ENCODE measurements at regions not wholly inside any gene's neighbourhood (a gene's known extent, or its start where the extent isn't known, plus 50 kb on each side); places are given as distances from the start of the nearest gene placed in this dataset.
A peak's percentile ranks its signal among the peaks of the same experiment; 100 is the strongest.
"Not testable (repeated sequence)": the region's sequence is repeated elsewhere in the genome, so short reads cannot be mapped to it uniquely, and the experiment has no call there.

- Histone ChIP-seq H3K79me2 (ENCODE audit: control insufficient read depth, low read length) (no peaks in the 10 kb centered on the region), H4K20me1 (ENCODE audit: control insufficient read depth, insufficient read depth, low read depth, low read length) (no peaks in the 10 kb centered on the region), H3K4me2 (ENCODE audit: low read length) (no peak overlapping the region), H3F3A (ENCODE audit: control insufficient read depth, insufficient read depth) (no peaks in the 10 kb centered on the region), H3K4me1 (ENCODE audit: control insufficient read depth, low read length) (no peaks in the 10 kb centered on the region), H3K36me3 (ENCODE audit: control insufficient read depth, low read length) (no peaks in the 10 kb centered on the region), H3K4me3 (ENCODE audit: low read length) (no peak overlapping the region), H3K27me3 (ENCODE audit: control insufficient read depth, low read length) (no peaks in the 10 kb centered on the region), H3K9me3 (ENCODE audit: control insufficient read depth, insufficient read depth, low read length) (no peaks in the 10 kb centered on the region), H3K27ac (ENCODE audit: low read depth, low read length) (no peak overlapping the region), H3K9me2 (replicated peaks; ENCODE audit: control insufficient read depth, low read length) (no peaks in the 10 kb centered on the region)
- TF ChIP-seq CTCF (IDR thresholded peaks at IDR 0.05; ENCODE audit: low read depth, low read length, poor library complexity, severe bottlenecking): no peak
- TF ChIP-seq EZH2phosphoT487 (IDR thresholded peaks at IDR 0.05; ENCODE audit: borderline replicate concordance, low read length): no peak
Measured at GRCh38 chrX:47743504-47743903, 84.5 kb upstream of the UXT start.

DNA sequence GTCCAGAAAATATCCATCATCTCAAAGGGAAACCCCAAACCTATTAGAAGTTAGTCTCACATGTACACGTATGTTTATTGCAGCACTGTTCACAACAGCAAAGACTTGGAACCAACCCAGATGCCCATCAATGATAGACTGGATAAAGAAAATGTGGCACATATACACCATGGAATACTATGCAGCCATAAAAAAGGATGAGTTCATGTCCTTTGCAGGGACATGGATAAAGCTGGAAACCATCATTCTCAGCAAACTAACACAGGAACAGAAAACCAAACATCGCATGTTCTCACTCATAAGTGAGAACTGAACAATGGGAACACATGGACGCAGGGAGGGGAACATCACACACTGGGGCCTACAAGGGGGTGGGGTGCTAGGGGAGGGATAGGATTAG, 79.9 kb upstream of the UXT start:
- H3K4me3 ChIP-seq (ENCODE audit: low read length); H3K4me1 ChIP-seq (ENCODE audit: control insufficient read depth, low read length); H3K9me3 ChIP-seq (ENCODE audit: control insufficient read depth, insufficient read depth, low read length); H3K27ac ChIP-seq (ENCODE audit: low read depth, low read length); H3K9me2 ChIP-seq (replicated peaks; ENCODE audit: control insufficient read depth, low read length); H3K4me2 ChIP-seq (ENCODE audit: low read length); H3K79me2 ChIP-seq (ENCODE audit: control insufficient read depth, low read length); H3K27me3 ChIP-seq (ENCODE audit: control insufficient read depth, low read length); H3F3A ChIP-seq (ENCODE audit: control insufficient read depth, insufficient read depth); H3K36me3 ChIP-seq (ENCODE audit: control insufficient read depth, low read length); H4K20me1 ChIP-seq (ENCODE audit: control insufficient read depth, insufficient read depth, low read depth, low read length): not testable (repeated sequence)

DNA sequence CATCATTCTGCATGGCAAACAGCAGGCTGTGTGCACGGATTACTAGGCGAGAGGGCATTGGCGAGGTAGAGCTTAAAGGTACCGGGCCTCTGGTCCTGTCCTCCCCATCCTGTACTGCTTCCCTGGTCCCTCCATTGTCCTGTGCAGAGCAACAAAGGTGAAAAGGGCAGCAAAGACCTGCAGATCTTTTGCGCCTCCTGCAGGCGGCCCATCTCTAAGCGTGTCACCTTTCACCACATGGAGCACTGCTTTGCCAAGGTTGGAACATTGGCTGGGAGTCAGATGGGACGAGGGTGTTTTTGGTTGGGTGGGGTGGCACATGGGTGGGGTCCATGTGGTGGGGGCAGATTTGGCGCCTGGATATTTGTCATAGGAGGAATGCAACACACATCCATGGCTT, 64.7 kb upstream of the UXT start:
- no peaks in the 10 kb centered on the region for H3K4me1 ChIP-seq (ENCODE audit: control insufficient read depth, low read length)
- H4K20me1 ChIP-seq (ENCODE audit: control insufficient read depth, insufficient read depth, low read depth, low read length): no peaks in the 10 kb centered on the region
- no peaks in the 10 kb centered on the region for H3K9me2 ChIP-seq (replicated peaks; ENCODE audit: control insufficient read depth, low read length)
- no peaks in the 10 kb centered on the region for H3F3A ChIP-seq (ENCODE audit: control insufficient read depth, insufficient read depth)
- H3K9me3 ChIP-seq (ENCODE audit: control insufficient read depth, insufficient read depth, low read length): no peaks in the 10 kb centered on the region
- TF ChIP-seq EZH2phosphoT487 (IDR thresholded peaks at IDR 0.05; ENCODE audit: borderline replicate concordance, low read length) (no peak), CTCF (IDR thresholded peaks at IDR 0.05; ENCODE audit: low read depth, low read length, poor library complexity, severe bottlenecking) (peak; percentile 18)
- H3K36me3 ChIP-seq (ENCODE audit: control insufficient read depth, low read length): no peaks in the 10 kb centered on the region
- H3K27me3 ChIP-seq (ENCODE audit: control insufficient read depth, low read length): no peaks in the 10 kb centered on the region
- H3K4me2 ChIP-seq (ENCODE audit: low read length): no peak overlapping the region
- no peak overlapping the region for H3K27ac ChIP-seq (ENCODE audit: low read depth, low read length)
- H3K4me3 ChIP-seq (ENCODE audit: low read length): no peak overlapping the region
- no peaks in the 10 kb centered on the region for H3K79me2 ChIP-seq (ENCODE audit: control insufficient read depth, low read length)

DNA sequence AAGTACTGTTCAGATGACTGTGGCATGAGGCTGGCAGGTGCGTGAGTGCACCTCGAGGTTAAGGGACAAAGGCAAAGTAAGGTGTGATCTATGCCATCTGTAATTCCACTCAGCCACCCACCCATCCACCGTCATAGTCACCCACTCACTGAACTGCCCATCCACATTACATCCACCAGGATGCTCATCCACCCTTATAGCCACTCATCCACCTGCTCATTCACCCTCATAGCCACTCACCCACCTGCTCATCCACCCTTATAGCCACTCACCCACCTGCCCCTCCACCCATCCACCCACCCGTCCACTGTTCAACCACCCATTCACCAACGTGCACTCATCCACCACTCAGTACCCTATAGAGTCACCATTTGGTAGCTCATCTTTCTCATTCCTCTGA, 64.1 kb upstream of the UXT start:
- TF ChIP-seq CTCF (IDR thresholded peaks at IDR 0.05; ENCODE audit: low read depth, low read length, poor library complexity, severe bottlenecking) (no peak), EZH2phosphoT487 (IDR thresholded peaks at IDR 0.05; ENCODE audit: borderline replicate concordance, low read length) (no peak)
- H3K79me2 ChIP-seq (ENCODE audit: control insufficient read depth, low read length): no peaks in the 10 kb centered on the region
- no peaks in the 10 kb centered on the region for H4K20me1 ChIP-seq (ENCODE audit: control insufficient read depth, insufficient read depth, low read depth, low read length)
- H3K4me1 ChIP-seq (ENCODE audit: control insufficient read depth, low read length): no peaks in the 10 kb centered on the region
- no peaks in the 10 kb centered on the region for H3K9me2 ChIP-seq (replicated peaks; ENCODE audit: control insufficient read depth, low read length)
- no peak overlapping the region for H3K4me3 ChIP-seq (ENCODE audit: low read length)
- H3K27ac ChIP-seq (ENCODE audit: low read depth, low read length): no peak overlapping the region
- H3K36me3 ChIP-seq (ENCODE audit: control insufficient read depth, low read length): no peaks in the 10 kb centered on the region
- no peak overlapping the region for H3K4me2 ChIP-seq (ENCODE audit: low read length)
- no peaks in the 10 kb centered on the region for H3K27me3 ChIP-seq (ENCODE audit: control insufficient read depth, low read length)
- no peaks in the 10 kb centered on the region for H3F3A ChIP-seq (ENCODE audit: control insufficient read depth, insufficient read depth)
- H3K9me3 ChIP-seq (ENCODE audit: control insufficient read depth, insufficient read depth, low read length): no peaks in the 10 kb centered on the region

Measured in DOHH2 (cell line).